ENCODE measurements at regions not wholly inside any gene's neighbourhood (a gene's known extent, or its start where the extent isn't known, plus 50 kb on each side); places are given as distances from the start of the nearest gene placed in this dataset.
"Not testable (repeated sequence)": the region's sequence is repeated elsewhere in the genome, so short reads cannot be mapped to it uniquely, and the experiment has no call there.

DNA sequence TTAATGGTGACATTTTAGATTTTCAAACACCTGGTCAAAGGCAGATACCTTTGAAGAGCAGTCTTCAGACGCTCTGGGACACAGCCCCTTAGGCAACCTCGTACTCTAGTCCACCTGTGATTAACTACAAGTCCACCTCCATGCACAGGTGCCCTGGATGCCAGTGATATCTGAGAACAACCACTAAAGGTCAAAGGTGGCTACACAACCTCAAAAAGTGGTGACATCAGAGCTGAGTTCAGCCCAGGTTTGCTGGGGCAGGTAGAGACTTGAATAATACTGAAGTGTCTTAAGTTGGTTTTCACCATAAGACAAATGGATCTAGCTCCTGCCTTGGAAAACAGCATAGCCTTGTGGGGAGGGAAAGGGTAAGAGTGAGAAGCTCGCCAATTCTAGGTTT is 143.4 kb upstream of the ADO start:
- no peak for DNase-seq (ENCODE audit: low spot score)

DNA sequence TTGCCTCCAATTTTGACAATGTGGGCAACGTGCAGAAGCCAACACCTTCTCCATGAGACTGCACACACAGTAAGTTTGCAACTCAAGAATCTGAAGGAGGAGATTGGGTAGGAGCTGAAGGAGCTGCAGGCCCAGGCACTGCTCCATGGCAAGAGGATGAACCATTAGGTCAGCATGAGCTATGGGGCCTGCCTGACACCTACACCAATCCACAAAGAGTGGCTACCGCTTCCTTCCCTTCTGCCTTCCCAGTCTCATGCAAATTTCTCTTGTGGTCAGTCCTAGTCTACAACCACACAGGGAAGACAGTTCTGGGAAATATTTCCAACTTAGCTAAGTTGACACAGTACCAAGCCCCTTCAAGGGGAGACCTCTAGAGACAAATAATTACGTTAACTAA is 142.0 kb upstream of the ADO start:
- DNase-seq (ENCODE audit: low spot score): no peak

DNA sequence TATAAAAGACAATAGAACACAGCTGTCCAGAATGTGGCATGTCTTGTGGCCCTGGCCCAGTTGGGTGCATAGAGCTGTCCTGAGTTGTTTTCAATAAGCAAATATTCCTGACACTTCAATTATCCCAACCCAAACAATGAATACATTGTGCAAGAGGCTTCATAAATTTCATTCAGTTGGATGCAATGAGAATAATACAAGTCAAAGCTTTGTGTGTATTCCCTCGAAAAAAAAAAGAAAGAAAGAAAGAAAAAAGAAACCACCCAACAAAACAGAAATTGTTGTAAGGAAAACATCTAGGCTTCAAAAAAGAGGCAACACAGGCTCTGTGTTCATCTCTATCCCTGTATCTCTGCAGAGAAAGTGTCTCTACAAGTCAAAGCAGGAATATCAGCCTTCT is 138.7 kb upstream of the ADO start:
- no peak for DNase-seq (ENCODE audit: low spot score)

DNA sequence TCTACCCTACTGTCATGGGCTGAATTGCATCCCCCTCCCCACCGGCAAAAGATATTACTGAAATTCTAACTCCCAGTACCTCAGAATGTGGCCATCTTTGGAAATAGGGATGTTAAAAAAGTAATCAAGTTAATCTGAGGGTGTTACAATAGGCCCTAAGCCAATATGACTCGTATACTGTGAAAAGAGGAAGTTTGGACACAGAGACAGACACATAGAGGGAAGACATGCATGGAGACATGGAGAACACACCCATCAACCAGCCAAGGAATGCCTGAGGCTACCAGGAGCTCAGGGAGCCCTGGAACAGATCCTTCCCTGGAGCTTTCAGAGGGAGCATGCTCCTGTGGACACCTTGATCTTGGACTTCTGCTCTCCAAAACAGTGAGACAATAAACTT is 138.2 kb upstream of the ADO start:
- DNase-seq (ENCODE audit: low spot score): no peak

DNA sequence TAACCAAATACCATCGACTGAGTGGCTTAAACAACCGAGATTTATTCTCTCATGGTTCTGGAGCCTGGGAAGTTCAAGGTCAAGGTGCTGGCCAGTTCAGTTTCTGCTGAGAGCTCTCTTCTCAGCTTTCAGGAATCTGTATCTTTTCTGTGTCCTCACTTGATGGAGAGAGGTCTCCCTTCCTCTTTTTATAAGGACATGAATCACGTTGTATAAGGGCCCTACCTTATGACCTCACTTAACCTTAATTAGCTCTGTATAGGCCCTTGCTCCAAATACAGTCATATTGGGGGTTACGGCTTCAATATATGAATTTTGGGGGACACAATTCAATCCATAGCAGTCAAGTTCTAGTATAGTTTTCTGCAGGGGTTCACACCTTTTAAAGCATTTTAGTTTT is 135.2 kb upstream of the ADO start:
- no peak for DNase-seq (ENCODE audit: low spot score)

DNA sequence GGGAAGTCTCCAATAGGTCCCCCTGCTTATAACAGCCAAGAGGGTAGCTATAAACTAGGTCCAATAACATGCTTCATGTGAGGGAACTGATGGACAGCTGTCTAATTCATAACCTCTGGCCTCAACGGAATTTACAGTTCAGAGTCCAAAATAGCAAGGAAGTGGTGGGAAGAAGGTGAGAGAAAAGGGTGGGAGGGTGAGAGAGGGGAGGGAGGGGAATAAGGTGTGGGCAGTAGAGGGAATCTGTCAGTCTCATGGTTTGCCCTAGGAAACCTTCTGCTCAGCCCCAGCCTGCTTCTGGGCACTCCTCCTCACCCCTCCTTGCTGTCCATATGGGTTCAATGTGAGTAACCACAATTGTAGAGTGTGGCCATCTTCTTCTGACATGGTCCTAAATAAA is 133.4 kb upstream of the ADO start:
- no peak for DNase-seq (ENCODE audit: low spot score)

DNA sequence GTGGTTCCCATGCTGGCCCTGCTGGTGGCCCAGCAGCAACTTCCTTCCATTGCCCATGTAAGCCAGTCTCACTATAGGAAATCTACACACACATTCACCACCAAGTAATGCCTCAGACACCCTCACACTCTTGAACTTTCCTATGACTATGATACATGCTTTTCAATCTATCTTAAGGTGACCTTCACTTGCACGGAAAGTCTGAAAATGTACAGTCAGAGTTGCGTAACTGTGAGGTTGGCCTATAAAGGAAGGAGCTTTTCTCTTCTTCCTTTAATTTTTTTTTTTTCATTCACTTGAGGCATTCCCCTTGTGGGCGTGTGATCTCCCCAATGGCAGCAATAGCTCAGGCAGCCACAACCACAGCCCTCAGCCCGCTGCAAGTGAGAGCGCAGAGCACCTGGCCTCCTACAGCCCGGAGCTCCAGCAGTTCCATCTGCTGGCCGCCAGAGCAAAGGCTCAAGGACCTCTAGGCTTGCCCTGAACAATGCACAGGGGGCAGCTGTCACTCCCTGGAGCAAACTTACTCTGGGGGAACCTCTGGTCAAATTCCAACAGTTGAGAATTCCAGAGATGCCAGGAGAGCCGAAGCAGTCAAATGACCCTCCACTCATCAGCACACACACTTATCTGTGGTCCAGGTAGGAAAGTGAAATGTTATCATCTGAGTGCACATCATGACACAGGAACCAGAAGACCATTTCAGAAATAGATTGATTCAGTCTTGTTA is 123.1 kb upstream of the ADO start:
- no peak for DNase-seq (ENCODE audit: low spot score)

DNA sequence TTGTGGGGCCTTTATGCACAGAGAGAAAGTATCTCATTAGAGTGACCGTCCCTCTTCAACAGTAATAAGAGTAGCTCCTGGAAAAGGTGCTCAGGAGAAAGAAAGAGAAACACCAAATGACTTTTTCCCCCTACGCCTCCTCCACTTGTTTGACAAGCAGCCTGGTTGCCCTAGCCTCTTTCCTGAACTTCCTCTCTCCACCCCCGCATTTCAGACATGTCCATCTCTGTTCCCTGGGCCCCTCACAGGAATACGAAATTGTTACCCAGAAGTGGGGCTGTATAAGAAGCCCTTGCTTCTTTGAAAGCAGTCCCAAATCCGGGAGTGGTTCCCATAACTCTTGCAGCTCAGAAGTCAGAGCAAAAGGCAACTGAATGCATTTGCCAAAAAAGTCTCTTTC is 119.6 kb upstream of the ADO start:
- no peak for DNase-seq (ENCODE audit: low spot score)

DNA sequence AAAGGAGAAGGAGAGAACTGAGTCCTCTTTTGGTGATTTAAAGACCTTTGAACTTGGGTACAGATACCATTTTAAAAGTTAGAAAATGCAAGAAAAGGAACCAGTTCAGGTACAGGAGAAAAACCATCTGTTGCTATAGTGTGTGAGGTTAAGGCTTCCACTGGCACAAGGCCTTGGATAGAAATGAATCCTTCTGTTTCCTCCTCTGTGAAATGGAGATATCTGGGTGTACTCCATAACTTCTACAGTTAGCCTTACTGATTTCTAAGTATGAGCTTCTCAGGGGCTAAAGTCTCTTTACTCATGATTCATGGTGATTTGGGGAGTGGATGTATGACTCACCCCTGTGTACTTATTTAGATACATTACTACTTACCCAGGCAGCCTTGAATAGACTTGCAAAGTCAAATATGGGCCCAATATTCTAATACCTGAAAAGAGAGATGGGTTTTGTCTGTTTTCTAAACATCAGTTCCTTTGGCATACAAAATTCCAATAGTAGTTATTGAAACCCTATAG is 117.2 kb upstream of the ADO start:
- DNase-seq (ENCODE audit: low spot score): no peak

DNA sequence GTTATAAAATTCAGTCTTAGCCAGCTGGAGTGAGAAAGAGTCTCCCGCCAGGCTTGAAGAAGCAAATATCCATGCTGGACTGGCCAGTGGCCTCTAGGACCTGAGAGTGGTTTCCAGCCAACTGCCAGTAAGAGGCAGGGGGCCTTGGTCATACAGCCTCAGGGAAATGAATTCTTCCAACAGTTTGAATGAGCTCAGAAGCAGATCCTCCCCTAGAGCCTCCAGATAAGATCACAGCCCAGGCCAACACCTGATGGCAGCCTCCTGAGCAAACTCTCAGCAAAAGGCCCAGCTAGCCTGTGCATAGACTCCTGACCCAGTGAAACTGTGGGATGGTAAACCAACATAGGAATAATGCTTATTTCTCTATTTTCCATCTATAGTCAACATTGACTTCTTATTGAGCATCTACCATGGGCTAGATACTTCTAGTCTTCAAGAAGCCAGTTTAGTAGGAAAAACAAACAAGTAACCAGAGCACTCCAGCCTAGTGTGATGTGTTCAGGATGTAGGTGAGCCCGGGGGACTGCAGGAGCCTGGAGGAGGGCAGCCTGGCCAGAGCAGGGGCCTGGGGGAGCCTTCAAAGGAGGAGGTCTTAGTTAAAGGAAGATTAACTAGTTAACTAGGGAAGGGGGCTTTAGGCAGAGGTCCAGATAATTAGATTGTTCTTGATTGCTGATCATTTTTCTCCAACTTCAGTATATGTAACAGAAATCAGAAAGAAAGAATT is 115.4 kb upstream of the ADO start:
- no peak for DNase-seq (ENCODE audit: low spot score)

DNA sequence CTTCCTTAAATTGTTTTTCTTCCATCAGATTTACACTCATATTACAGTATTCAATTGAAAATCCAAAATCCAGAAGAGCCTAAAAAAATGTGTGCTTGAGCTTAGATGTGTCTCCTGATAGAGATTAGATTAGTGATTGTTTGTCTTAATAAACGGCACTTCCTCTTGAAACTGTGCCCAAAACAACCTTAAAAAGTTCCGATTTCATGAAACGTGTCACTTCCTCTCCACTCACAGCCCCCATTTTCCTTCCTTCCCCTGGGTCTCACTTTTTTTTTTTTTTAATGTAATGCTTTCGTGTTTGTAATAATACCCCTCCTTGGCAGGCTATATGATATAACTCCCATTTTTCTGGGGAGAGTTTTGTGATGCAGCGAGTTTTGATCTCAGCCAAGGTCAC is 114.8 kb upstream of the ADO start:
- no peak for DNase-seq (ENCODE audit: low spot score)

DNA sequence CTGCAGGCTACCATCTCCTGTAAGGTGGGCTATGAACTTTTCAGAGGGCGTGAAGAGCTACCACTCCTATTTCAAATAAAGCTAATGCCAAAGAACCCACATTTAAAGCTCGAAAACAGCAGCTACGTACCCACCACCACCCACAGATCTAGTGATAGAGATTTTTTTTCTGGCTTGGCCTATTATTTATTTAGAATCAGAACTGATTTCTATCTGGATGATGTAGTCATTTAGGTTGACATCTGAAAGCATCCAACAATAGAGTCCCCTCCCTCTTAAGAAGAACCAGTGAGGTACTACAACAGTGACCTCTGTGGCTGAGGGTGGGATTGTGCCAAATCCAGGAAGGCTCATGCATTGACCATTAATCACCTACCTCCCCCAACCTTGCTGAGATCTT is 113.8 kb upstream of the ADO start:
- no peak for DNase-seq (ENCODE audit: low spot score)

DNA sequence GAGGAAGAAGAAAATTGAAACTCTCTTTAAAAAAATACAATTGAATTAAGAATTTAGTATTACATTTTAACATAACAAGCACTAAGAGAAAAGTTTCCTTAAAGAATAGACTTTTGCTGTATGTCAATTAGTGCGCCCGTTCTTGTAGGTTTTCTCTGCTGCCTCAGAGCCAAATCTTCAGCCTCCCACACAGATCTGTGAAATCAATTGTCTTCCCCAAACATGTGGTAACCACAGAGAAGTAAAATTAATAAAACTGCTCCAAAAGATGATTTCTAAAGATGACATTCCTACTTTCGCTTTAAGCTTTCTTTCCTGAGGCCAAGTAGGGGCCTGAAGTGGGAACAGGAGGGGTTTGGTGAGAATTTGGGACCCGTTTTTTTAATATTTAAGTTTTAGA is 113.2 kb upstream of the ADO start:
- DNase-seq (ENCODE audit: low spot score): no peak

DNA sequence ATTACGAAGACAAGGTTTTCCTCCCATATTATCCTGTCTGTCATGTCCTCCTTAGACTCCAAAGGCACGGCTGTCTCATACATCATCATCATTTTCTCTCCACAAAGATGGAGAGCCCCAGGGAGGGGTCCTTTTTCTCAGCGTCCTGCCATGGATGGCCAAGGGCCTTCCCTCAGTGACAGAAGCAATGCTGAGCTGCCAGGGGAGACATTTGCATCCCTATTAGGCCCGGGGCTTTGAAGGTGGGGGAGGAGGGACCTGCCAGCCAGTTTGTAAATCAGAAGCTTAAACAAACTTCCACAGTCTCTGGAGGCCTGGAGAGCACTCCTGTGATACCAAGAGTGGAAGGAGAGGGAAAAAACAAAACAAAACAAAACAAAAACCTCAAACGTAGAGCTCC is 112.4 kb upstream of the ADO start:
- no peak for DNase-seq (ENCODE audit: low spot score)

DNA sequence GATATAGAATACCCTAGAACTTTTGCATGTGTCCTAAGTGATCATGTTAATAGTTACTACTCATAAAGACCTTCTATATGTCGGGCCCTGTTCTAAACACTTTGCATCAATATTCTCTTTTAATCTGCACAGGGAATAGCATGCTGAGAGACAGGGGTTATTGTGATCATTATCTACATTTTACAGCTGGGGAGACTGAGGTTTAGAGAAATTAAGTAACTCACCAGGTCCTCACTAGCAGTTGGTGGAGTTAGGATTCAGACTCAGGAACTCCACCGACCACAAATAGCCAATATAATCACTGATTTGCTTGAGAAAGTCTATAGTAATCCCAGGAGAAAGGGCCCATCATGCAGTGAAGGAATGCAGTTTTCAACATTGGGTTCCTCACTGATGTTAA is 111.2 kb upstream of the ADO start:
- no peak for DNase-seq (ENCODE audit: low spot score)

DNA sequence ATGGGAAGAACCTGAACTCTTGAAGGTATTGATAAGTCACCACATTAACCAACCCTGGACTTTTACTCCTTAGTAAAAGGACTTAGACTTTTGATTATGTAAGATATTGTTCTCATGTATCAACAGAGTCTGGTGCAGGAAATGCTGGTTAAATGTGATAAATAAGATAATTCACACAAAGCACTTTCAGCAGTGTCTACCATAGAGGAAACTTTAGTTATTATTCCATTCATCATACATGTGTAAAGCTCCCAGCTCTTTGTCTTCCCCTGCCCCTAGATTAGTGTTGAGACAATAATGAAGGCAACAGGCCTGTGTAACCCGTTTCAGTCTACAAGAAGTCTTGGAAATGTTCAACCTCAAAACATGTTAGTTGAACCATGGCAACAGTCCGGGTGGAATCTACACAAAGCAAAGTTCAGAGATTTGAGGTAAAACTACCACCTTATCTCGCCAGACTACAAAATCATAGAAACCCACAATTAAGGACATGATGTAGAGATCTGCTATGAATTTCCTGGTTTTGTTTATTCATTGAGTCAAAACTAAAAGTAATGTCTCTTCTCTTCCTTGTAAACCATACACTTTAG is 109.9 kb upstream of the ADO start:
- DNase-seq (ENCODE audit: low spot score): no peak

DNA sequence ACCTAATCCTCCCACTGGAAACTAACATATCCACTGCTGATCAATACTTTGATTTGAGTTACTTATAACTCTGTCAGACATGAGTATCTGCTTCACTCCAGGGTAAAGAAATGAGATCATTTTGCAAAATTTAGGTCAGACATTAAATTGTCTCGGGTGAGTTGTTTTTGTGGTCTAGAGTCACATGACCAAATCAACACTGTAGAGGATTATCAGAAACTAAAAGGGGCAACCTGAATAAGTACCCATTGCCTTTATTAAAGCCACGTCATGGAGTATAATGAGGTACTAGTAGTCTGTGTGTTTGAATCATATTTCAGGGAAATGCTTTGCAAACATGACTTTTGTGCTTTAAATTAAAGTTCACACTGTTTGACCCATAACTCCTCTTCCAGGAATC is 107.7 kb upstream of the ADO start:
- no peak for DNase-seq (ENCODE audit: low spot score)

DNA sequence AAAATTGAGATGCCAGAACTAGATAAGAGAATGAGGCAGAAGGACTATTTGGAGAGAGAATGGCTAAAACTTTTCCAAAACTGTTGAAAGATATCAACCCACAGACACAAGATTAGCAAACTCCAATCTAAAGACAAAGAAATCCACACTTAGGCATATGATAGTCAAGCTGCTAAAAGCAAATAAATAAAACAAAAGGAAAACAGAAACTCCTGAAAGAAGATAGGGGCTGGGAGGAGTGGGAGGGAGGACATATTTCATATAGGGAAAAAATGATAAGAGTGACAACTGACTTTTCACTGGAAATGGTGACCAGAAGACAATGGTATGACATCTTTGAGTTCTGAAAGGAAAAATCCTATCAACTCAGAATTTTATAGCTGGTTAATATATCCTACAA is 105.4 kb upstream of the ADO start:
- DNase-seq (ENCODE audit: low spot score): no peak

DNA sequence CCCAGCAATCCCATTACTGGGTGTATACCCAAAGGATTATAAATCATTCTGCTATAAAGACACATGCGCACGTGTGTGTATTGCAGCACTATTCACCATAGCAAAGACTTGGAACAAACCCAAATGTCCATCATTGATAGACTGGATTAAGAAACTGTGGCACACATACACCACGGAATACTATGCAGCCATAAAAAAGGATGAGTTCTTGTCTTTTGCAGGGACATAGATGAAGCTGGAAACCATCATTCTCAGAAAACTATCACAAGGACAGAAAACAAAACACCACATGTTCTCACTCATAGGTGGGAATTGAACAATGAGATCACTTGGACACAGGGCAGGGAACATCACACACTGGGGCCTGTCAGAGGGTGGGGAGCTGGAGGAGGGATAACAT is 100.4 kb upstream of the ADO start:
- not testable (repeated sequence) for DNase-seq (ENCODE audit: low spot score)

DNA sequence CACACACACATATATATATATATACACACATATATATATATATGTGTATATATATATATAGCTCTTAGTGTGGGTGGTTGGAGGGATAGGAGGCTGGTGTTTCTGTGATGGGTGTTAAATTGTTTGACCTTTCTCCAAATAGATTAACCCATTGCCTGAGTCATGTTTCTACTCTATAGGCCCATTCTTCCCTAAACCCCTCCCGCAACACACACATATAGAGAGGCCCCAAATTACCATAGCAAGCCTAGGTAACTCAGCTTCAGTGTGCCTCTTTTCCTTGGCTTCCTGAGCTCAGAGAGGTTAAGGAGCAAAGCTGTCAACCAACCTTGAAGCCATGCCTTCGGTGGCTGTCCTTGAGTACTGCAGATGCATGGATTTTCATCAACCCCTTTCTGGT is 98.7 kb upstream of the ADO start:
- DNase-seq (ENCODE audit: low spot score): no peak

DNA sequence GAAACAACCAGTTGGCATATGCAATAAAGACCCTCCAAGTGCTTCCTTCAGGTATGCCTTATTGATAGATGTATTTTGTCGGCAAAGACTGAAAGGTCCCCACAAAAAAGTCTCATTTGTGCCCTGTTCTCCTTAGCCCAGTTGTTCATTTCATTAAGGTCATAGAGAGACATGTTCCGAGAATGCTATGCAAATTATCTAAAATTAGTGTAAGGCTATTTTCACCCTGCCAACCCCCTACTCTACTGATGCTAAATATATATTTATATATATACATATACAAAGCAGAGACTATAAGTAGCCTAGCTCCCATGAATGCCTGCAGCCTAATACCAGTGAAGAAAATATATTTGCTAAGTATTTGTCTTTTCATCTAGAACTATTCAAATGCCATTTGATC is 96.7 kb upstream of the ADO start:
- DNase-seq (ENCODE audit: low spot score): no peak

DNA sequence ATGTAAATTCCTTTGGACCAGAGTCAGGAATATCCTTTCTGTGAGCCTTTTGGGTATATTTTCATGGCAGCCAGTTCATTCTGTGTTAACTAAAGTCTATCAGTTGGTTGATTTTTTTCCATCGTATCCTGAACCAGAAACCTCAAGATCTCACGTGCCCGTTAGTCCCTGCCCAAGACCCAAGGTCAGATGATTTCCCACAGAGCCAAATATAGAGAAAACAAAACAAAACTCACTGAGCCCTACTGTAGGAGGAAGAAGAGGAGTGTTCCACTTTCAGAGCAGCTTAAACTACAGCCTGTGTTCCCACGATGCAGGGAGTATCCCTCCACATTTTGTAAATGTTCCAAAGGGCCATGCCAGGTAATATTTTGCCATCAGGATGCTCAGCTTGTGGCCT is 96.0 kb upstream of the ADO start:
- no peak for DNase-seq (ENCODE audit: low spot score)

DNA sequence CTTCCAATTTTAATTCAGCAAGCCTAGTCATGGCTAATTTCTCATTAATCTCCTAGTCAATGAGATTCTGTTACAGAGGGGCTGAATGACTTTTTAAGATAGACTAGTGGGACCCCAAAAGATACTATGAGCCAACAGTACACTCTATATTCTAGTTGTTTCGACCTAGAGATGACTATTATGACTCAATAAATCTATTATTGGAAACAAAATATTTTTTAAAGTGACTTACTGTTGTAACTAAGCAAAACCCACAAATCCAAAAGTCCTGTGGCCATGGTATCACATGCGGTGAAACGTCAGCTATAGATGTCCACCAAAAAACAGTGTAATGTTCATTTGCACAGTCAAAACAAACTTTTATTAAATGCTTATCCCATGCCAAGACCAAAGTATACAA is 95.3 kb upstream of the ADO start:
- no peak for DNase-seq (ENCODE audit: low spot score)

DNA sequence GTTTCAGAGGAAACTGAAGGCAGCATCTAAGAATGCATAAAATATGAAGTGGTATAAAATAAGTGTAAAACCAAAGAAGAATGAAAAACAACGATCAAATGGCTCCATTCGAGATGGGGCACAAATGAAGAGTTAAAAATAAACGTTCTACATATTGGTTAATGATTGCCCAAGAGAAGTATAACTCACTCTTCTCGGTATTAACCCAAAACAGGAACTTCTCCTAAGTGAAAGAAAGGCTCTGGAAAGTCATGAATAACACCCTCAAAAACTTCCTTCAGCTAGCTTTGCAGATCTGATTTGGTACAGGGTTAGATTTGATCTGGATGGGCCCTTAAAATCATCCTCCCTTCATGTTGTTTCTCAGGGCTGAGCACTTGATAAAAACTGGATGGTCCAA is 94.3 kb upstream of the ADO start:
- no peak for DNase-seq (ENCODE audit: low spot score)

All from LoVo (cell line).